CD1c-positive myeloid dendritic cell (primary cell): ENCODE measurements at regions not wholly inside any gene's neighbourhood (a gene's known extent, or its start where the extent isn't known, plus 50 kb on each side); places are given as distances from the start of the nearest gene placed in this dataset.

Experiments
- DNase-seq: peaks from one replicate; pipeline ENCODE4 v3.0.0-alpha.2; 2016; ENCODE audit errors: extremely low spot score

GRCh38 chr16:82497139-82497538, 129.6 kb upstream of the CDH13 start:
- DNase-seq = no peak

GRCh38 chr16:82488460-82488859, 138.3 kb upstream of the CDH13 start:
- DNase-seq = no peak

GRCh38 chr16:82481455-82481854, 145.3 kb upstream of the CDH13 start:
- DNase-seq = no peak

- no peak for DNase-seq
These were observed 150.0 kb upstream of the CDH13 start for GRCh38 chr16:82476786-82477185.

- DNase-seq = no peak
These were observed 156.1 kb upstream of the CDH13 start for GRCh38 chr16:82470620-82471152.

GRCh38 chr16:82470016-82470415, 156.8 kb upstream of the CDH13 start:
- DNase-seq = no peak

- no peak for DNase-seq
These were observed 162.6 kb upstream of the CDH13 start for GRCh38 chr16:82464187-82464586.

- no peak for DNase-seq
These were observed 166.0 kb upstream of the CDH13 start for GRCh38 chr16:82460766-82461165.

GRCh38 chr16:82459580-82460256, 167.1 kb upstream of the CDH13 start:
- DNase-seq = no peak

GRCh38 chr16:82456683-82457082, 170.1 kb upstream of the CDH13 start:
- peak; percentile 36 for DNase-seq

GRCh38 chr16:82454566-82454965, 172.2 kb upstream of the CDH13 start:
- no peak for DNase-seq

GRCh38 chr16:82454152-82454551, 172.6 kb upstream of the CDH13 start:
- no peak for DNase-seq

GRCh38 chr16:82452004-82452756, 174.6 kb upstream of the CDH13 start:
- no peak for DNase-seq

GRCh38 chr16:82451449-82451848, 175.3 kb upstream of the CDH13 start:
- DNase-seq = no peak

- DNase-seq = no peak
These were observed 186.4 kb upstream of the CDH13 start for GRCh38 chr16:82440336-82440735.

GRCh38 chr16:82439678-82440293, 187.0 kb upstream of the CDH13 start:
- no peak for DNase-seq

GRCh38 chr16:82433042-82433441, 193.7 kb upstream of the CDH13 start:
- no peak for DNase-seq

GRCh38 chr16:82432261-82432660, 194.5 kb upstream of the CDH13 start:
- no peak for DNase-seq

- no peak for DNase-seq
These were observed 201.1 kb upstream of the CDH13 start for GRCh38 chr16:82425661-82426060.

GRCh38 chr16:82421851-82422250, 204.9 kb upstream of the CDH13 start:
- DNase-seq = no peak

GRCh38 chr16:82419332-82419731, 207.4 kb upstream of the CDH13 start:
- DNase-seq = no peak

GRCh38 chr16:82414476-82414875, 212.3 kb upstream of the CDH13 start:
- no peak for DNase-seq

- DNase-seq = no peak
These were observed 214.0 kb upstream of the CDH13 start for GRCh38 chr16:82412770-82413169.
